CD4-positive, alpha-beta T cell (primary cell): ENCODE measurements at regions not wholly inside any gene's neighbourhood (a gene's known extent, or its start where the extent isn't known, plus 50 kb on each side); places are given as distances from the start of the nearest gene placed in this dataset.

ENCODE experiments used
- ATAC-seq: fragments of 200-7000 bp; cut with Tn5 transposase; one replicate; pipeline ENCODE4 v1.10.0; 2022; ENCODE audit warnings: mild to moderate bottlenecking; ENCODE audit not compliant: poor library complexity
- CTCF ChIA-PET: fragments of 350-600 bp; sonication (Branson Sonifier 250); formaldehyde crosslinking; loops from one replicate; lab custom pipeline; 2021; ENCODE audit warnings: antibody characterized with exemption, inconsistent platforms; lab: Charles Lee
- POLR2A ChIA-PET: fragments of 350-600 bp; sonication (Branson Sonifier 250); formaldehyde crosslinking; loops from one replicate; lab custom pipeline; 2021; ENCODE audit warnings: antibody characterized with exemption, inconsistent platforms; lab: Charles Lee
- DNase-seq, 14 experiments: peaks; one replicate each; pipeline ENCODE4 v3.0.0-alpha.2; 2013 to 2020; ENCODE audit warnings: mixed read lengths in 2 of 14
- H3K27ac ChIP-seq, 2 donors: one replicate each; pipeline versions ENCODE4 v1.5.1 to v1.7.0; 2013; ENCODE audit warnings: low read length in 2 of 2, low read depth in 1 of 2, mild to moderate bottlenecking in 1 of 2
- H3K27me3 ChIP-seq, 2 experiments: 1 replicate in 1 of 2; 2 replicates in 1 of 2; pipeline versions ENCODE4 v1.6.1 to v1.7.0; 2013; ENCODE audit warnings: low read length in 2 of 2, control low read depth in 1 of 2, mild to moderate bottlenecking in 1 of 2, moderate library complexity in 1 of 2; ENCODE audit not compliant: insufficient read depth in 2 of 2, control insufficient read depth in 1 of 2
- H3K36me3 ChIP-seq: one replicate; pipeline ENCODE4 v1.6.1; 2013; ENCODE audit warnings: low read length, control low read depth; ENCODE audit not compliant: insufficient read depth
- H3K4me1 ChIP-seq: one replicate; pipeline ENCODE4 v1.6.1; 2013; ENCODE audit warnings: low read length, control low read depth; ENCODE audit not compliant: insufficient read depth
- H3K4me3 ChIP-seq: one replicate; pipeline ENCODE4 v1.5.1; 2013; ENCODE audit warnings: mild to moderate bottlenecking, low read length, moderate library complexity
- H3K9me3 ChIP-seq, 2 experiments: 1 replicate in 1 of 2; 2 replicates in 1 of 2; pipeline versions ENCODE4 v1.6.1 to v1.7.0; 2013; ENCODE audit warnings: low read length in 2 of 2, mild to moderate bottlenecking in 2 of 2, control low read depth in 1 of 2, moderate library complexity in 1 of 2; ENCODE audit not compliant: control insufficient read depth in 1 of 2, insufficient read depth in 1 of 2
- H3K27ac Mint-ChIP-seq: one replicate; pipeline ENCODE4 v1.8.0; 2020; ENCODE audit warnings: mixed read lengths
- H3K27me3 Mint-ChIP-seq: one replicate; pipeline ENCODE4 v1.8.0; 2021; ENCODE audit warnings: mixed read lengths
- H3K36me3 Mint-ChIP-seq: one replicate; pipeline ENCODE4 v1.8.0; 2021; ENCODE audit warnings: low read depth, mixed read lengths
- H3K4me1 Mint-ChIP-seq: one replicate; pipeline ENCODE4 v1.8.0; 2021; ENCODE audit warnings: low read depth, mixed read lengths
- H3K4me3 Mint-ChIP-seq: one replicate; pipeline ENCODE4 v1.8.0; 2020; ENCODE audit warnings: mild to moderate bottlenecking, mixed read lengths
- H3K9me3 Mint-ChIP-seq: one replicate; pipeline ENCODE4 v1.8.0; 2020; ENCODE audit warnings: mixed read lengths
- intact Hi-C, 2 experiments: fragments of 100-400 bp; cut with DNase I in 1 of 2; cut with micrococcal nuclease in 1 of 2; formaldehyde crosslinking; loops; one replicate each; pipeline versions ENCODE4 v1.15.1 to v1.9.0; 2023 to 2025; cut with DNase I, micrococcal nuclease
- TF ChIP-seq, protein P1 (sequence below): fragments of 200-600 bp; IDR thresholded peaks from one replicate; pipeline ENCODE4 v1.8.0; 2022; ENCODE audit warnings: antibody characterized with exemption, mild to moderate bottlenecking

DNA sequence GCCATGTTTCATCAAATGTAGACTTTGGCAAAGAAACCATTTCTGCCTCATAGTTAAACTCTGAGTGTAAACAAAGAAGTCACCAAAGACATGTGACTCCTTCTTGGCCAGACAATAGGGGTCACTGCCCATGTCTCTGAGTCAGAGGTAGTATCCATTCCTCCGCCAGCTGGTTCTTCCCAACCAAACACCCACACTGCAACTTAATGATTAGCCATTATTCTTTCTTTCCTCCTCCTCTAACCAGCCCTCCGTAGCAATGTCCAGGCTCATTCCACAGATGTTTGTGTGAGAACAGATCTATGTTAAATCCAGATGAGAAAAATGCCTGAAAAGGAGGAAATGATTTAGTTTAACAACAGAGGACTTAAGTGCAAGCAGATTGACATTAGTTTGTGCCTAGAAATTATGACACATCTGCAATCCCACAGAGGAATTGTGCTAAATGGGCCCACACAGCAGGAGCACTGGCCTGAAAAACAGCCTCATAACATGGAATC, 127.9 kb upstream of the SH3BP4 start:
- intact Hi-C loops: no loop called here
- DNase-seq: no peak
- TF ChIP-seq, protein P1, sequence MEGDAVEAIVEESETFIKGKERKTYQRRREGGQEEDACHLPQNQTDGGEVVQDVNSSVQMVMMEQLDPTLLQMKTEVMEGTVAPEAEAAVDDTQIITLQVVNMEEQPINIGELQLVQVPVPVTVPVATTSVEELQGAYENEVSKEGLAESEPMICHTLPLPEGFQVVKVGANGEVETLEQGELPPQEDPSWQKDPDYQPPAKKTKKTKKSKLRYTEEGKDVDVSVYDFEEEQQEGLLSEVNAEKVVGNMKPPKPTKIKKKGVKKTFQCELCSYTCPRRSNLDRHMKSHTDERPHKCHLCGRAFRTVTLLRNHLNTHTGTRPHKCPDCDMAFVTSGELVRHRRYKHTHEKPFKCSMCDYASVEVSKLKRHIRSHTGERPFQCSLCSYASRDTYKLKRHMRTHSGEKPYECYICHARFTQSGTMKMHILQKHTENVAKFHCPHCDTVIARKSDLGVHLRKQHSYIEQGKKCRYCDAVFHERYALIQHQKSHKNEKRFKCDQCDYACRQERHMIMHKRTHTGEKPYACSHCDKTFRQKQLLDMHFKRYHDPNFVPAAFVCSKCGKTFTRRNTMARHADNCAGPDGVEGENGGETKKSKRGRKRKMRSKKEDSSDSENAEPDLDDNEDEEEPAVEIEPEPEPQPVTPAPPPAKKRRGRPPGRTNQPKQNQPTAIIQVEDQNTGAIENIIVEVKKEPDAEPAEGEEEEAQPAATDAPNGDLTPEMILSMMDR: no peak
- Histone ChIP-seq H3K27me3 (peaks cover 0 to 4% of the 10 kb centered on the region in 2 experiments), H3K27ac (no peak overlapping the region), H3K4me3 (no peak overlapping the region), H3K36me3 (no peaks in the 10 kb centered on the region), H3K4me1 (no peaks in the 10 kb centered on the region), H3K9me3 (no peaks in the 10 kb centered on the region)
- no peaks in the 10 kb centered on the region for H3K27me3 Mint-ChIP-seq
- no peaks in the 10 kb centered on the region for H3K4me1 Mint-ChIP-seq
- no peak for ATAC-seq
- CTCF ChIA-PET: no interaction called here
- no peak overlapping the region for H3K4me3 Mint-ChIP-seq
- no peaks in the 10 kb centered on the region for H3K36me3 Mint-ChIP-seq
- POLR2A ChIA-PET: no interaction called here
- no peak overlapping the region for H3K27ac Mint-ChIP-seq
- H3K9me3 Mint-ChIP-seq: no peaks in the 10 kb centered on the region

DNA sequence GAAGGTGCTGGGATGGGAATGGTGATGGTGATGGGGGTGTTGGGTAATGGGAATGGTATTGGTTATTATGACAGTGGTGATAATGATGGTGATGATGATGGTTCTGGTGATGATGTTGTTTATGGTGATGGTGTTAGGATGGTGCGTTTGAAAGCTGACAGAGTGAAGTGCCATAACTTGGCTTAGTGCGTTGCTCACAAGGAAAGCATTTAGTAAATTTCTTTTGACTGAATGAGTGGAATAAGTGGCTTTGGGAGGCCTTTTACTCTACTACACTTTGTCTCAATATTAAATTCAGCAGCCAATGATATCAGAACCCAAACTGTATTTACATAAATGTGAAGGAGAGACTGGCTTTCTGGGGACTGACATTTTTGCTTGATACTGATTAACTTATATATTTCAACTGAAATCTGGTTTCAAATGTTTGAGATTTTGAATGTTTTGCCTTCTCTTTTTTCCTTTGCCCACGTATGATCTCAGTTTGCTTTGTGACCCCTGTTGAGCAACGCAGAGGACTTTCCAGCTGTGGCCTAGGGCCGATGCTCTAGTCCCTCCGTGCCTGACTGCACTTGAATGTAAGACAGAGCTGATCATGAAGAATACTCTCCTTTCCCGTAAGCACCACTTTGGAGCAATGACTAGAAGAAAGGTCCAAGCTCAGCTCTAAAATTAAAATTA, 128.5 kb upstream of the SH3BP4 start:
- Mint-ChIP-seq H3K27me3 (no peaks in the 10 kb centered on the region), H3K36me3 (no peaks in the 10 kb centered on the region), H3K4me1 (no peaks in the 10 kb centered on the region), H3K27ac (no peak overlapping the region), H3K4me3 (no peak overlapping the region), H3K9me3 (no peaks in the 10 kb centered on the region)
- ChIA-PET CTCF (no interaction called here), POLR2A (no interaction called here)
- TF ChIP-seq, protein P1: no peak
- Histone ChIP-seq H3K27ac (no peak overlapping the region), H3K4me1 (no peaks in the 10 kb centered on the region), H3K4me3 (no peak overlapping the region), H3K9me3 (no peaks in the 10 kb centered on the region), H3K27me3 (peaks cover 0 to 4% of the 10 kb centered on the region in 2 experiments), H3K36me3 (no peaks in the 10 kb centered on the region)
- DNase-seq (no peak), ATAC-seq (no peak)
- intact Hi-C loops: no loop called here

DNA sequence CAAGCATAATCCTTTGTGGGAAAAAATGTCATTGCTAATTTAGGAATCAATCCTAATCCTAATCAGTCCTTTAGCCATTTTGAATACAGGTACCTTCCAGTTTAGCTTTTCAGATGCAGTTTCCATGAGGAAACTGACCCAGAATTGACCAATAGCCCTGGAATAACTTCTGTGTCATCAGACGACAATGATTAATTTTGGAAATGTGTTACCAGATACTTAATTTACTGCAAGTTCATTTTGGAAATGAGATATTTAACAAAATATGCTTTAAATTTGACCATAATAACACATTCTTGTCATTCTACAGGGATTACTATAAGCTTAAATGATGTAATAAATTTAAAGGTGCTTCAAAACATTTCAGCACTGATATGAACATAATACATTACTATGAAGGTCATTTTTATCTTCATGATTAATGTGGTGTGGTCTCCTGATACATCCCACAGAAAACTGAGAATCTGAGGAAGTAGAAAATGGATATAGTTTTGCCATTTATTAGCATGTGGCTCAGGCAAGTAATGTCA, 129.8 kb upstream of the SH3BP4 start:
- H3K27me3 Mint-ChIP-seq: no peaks in the 10 kb centered on the region
- Histone ChIP-seq H3K27me3 (peaks cover 3 to 4% of the 10 kb centered on the region in 2 experiments), H3K36me3 (no peaks in the 10 kb centered on the region), H3K4me1 (no peaks in the 10 kb centered on the region), H3K4me3 (no peak overlapping the region), H3K27ac (no peak overlapping the region), H3K9me3 (no peaks in the 10 kb centered on the region)
- ATAC-seq (no peak), DNase-seq (no peak)
- CTCF ChIA-PET: no interaction called here
- H3K4me1 Mint-ChIP-seq: no peaks in the 10 kb centered on the region
- POLR2A ChIA-PET: no interaction called here
- H3K27ac Mint-ChIP-seq: no peak overlapping the region
- H3K36me3 Mint-ChIP-seq: no peaks in the 10 kb centered on the region
- no peak overlapping the region for H3K4me3 Mint-ChIP-seq
- intact Hi-C loops: no loop called here
- TF ChIP-seq, protein P1: no peak
- H3K9me3 Mint-ChIP-seq: no peaks in the 10 kb centered on the region
